ENCODE measurements at regions not wholly inside any gene's neighbourhood (a gene's known extent, or its start where the extent isn't known, plus 50 kb on each side); places are given as distances from the start of the nearest gene placed in this dataset.

- no peak overlapping the region for H3K4me3 ChIP-seq (ENCODE audit: low read depth, low read length)
- no peak for TF ChIP-seq CTCF (IDR thresholded peaks at IDR 0.05; ENCODE audit: control insufficient read depth, extremely low read depth, insufficient read depth)
- no peak for DNase-seq (ENCODE audit: low read depth)
These were observed 311.5 kb upstream of the MAN1A1 start for GRCh38 chr6:119661078-119661477.

DNA sequence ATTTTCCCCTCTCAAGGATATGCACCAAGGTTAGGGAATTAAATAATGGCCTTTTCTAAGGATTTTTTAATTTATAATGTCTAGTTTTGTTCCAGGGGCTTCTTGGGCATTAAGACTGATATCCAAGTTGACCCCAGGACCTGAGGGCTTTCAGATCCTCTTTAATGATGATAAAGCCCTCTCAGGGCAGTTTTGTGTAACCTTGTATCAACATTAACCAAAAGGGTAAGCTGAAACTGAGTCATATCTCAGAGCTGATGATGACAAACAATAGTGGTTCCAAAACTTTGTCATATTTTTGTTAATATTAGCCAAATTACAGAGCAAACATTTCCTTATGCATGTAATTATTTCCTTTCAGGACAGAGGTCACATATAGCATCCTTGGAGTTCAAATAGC, 309.4 kb upstream of the MAN1A1 start:
- H3K4me3 ChIP-seq (ENCODE audit: low read depth, low read length) = no peak overlapping the region
- no peak for DNase-seq (ENCODE audit: low read depth)
- no peak for TF ChIP-seq CTCF (IDR thresholded peaks at IDR 0.05; ENCODE audit: control insufficient read depth, extremely low read depth, insufficient read depth)

DNA sequence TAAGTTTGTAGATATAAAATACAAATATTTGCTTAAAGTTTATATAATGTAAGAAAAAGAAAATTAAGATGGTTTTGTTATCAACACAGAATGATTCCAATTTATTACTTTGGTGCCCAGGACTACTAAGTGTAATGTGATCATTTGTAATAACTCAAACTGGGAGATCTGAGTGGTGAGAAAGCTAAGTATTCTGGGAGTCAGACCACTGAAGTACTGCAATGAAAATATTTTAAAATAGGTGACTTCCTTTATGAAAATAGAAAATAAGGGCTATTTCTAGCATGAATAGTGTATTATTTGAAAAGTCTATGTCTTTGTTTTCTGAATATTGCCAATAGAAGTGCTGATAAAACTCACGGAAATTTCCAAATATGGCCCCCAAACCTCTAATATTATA, 305.6 kb upstream of the MAN1A1 start:
- TF ChIP-seq CTCF (IDR thresholded peaks at IDR 0.05; ENCODE audit: control insufficient read depth, extremely low read depth, insufficient read depth) = no peak
- no peak overlapping the region for H3K4me3 ChIP-seq (ENCODE audit: low read depth, low read length)
- DNase-seq (ENCODE audit: low read depth) = no peak

DNA sequence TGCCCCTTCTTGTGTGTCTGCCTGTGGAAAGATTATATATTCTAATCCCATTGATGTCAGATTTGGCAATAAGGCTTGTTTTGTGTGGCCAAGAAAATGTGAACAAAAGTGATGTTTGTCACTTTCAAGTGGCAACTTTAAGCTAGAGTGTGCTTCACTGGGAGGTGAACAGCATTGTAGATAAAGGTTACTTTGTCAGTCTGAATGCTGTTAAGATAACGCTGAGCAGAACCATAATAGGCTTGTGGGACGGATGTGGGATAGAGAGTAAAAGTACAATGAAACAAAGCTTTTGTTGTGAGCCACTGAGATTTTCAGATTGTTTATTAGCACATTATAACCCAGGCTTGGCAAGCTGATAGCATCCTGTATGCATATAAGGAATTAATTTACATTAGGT, 303.8 kb upstream of the MAN1A1 start:
- no peak for DNase-seq (ENCODE audit: low read depth)
- no peak overlapping the region for H3K4me3 ChIP-seq (ENCODE audit: low read depth, low read length)
- TF ChIP-seq CTCF (IDR thresholded peaks at IDR 0.05; ENCODE audit: control insufficient read depth, extremely low read depth, insufficient read depth) = no peak

GRCh38 chr6:119649531-119649930, 300.0 kb upstream of the MAN1A1 start:
- no peak for TF ChIP-seq CTCF (IDR thresholded peaks at IDR 0.05; ENCODE audit: control insufficient read depth, extremely low read depth, insufficient read depth)
- no peak for DNase-seq (ENCODE audit: low read depth)
- H3K4me3 ChIP-seq (ENCODE audit: low read depth, low read length) = no peak overlapping the region

GRCh38 chr6:119647309-119647708, 297.7 kb upstream of the MAN1A1 start:
- no peak overlapping the region for H3K4me3 ChIP-seq (ENCODE audit: low read depth, low read length)
- no peak for DNase-seq (ENCODE audit: low read depth)
- no peak for TF ChIP-seq CTCF (IDR thresholded peaks at IDR 0.05; ENCODE audit: control insufficient read depth, extremely low read depth, insufficient read depth)

DNA sequence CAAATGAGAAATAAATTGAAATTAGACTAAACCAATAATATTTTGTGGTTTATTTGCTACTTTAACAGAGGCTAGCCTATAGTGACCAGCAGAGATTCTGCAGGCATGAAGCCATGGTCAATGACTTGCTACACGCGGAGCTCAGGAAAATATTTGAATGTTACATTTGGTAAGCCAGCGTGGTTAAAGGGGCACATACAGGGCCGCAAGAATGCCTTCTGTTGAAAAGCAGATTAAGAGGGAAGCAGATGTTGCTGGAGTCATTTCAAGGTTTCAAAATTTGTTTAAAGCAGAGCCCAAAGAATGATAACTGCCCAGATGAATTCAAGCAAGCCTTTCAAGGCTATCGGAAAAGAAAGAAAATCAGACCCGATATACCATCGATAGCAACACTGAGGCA, 294.3 kb upstream of the MAN1A1 start:
- DNase-seq (ENCODE audit: low read depth) = no peak
- H3K4me3 ChIP-seq (ENCODE audit: low read depth, low read length) = no peak overlapping the region
- no peak for TF ChIP-seq CTCF (IDR thresholded peaks at IDR 0.05; ENCODE audit: control insufficient read depth, extremely low read depth, insufficient read depth)

Measured in LNCaP clone FGC (cell line).